ENCODE measurements at regions not wholly inside any gene's neighbourhood (a gene's known extent, or its start where the extent isn't known, plus 50 kb on each side); places are given as distances from the start of the nearest gene placed in this dataset.

- TF ChIP-seq POLR2A (IDR thresholded peaks at IDR 0.05), result no peak
- no peak for TF ChIP-seq CTCF (IDR thresholded peaks at IDR 0.05)
- TF ChIP-seq EP300 (IDR thresholded peaks at IDR 0.05), result no peak
- TF ChIP-seq POLR2AphosphoS5 (IDR thresholded peaks at IDR 0.05), result no peak
Observed at GRCh38 chr5:20528471-20528870, 540.5 kb upstream of the CDH18 start.
